Smooth muscle cell (in vitro differentiated cells): ENCODE measurements at regions not wholly inside any gene's neighbourhood (a gene's known extent, or its start where the extent isn't known, plus 50 kb on each side); places are given as distances from the start of the nearest gene placed in this dataset.

Experiments
- DNase-seq: peaks from one replicate; lab custom pipeline; 2025; ENCODE audit not compliant: unreplicated experiment; lab: John Stamatoyannopoulos, UW
- H2AFZ ChIP-seq: fragments of 200-600 bp; sonication (generic); 2 replicates; pipeline ENCODE4 v1.6.0; 2016; ENCODE audit warnings: antibody characterized with exemption, low read depth, mild to moderate bottlenecking
- H3F3A ChIP-seq: fragments of 200-600 bp; sonication (generic); 2 replicates; pipeline ENCODE4 v1.6.0; 2017; ENCODE audit warnings: antibody characterized with exemption, low read depth
- H3K27ac ChIP-seq: fragments of 200-600 bp; sonication (generic); 2 replicates; pipeline ENCODE4 v1.5.1; 2016; ENCODE audit warnings: low read depth, mild to moderate bottlenecking
- H3K27me3 ChIP-seq: fragments of 200-600 bp; sonication (generic); 2 replicates; pipeline ENCODE4 v1.6.1; 2016; ENCODE audit warnings: low read depth, mild to moderate bottlenecking
- H3K36me3 ChIP-seq: fragments of 200-600 bp; sonication (generic); 2 replicates; pipeline ENCODE4 v1.5.1; 2016; ENCODE audit warnings: low read depth
- H3K4me1 ChIP-seq: fragments of 200-600 bp; sonication (generic); 2 replicates; pipeline ENCODE4 v1.5.1; 2016; ENCODE audit warnings: low read depth
- H3K4me2 ChIP-seq: fragments of 200-600 bp; sonication (generic); 2 replicates; pipeline ENCODE4 v1.6.0; 2016; ENCODE audit warnings: mild to moderate bottlenecking
- H3K4me3 ChIP-seq: fragments of 200-600 bp; sonication (generic); 2 replicates; pipeline ENCODE4 v1.5.1; 2016; ENCODE audit warnings: mild to moderate bottlenecking
- H3K79me2 ChIP-seq: fragments of 200-600 bp; sonication (generic); 2 replicates; pipeline ENCODE4 v1.6.0; 2016; ENCODE audit warnings: low read depth, mild to moderate bottlenecking
- H3K9ac ChIP-seq: fragments of 200-600 bp; sonication (generic); 2 replicates; pipeline ENCODE4 v1.6.0; 2016; ENCODE audit warnings: low read depth
- H3K9me3 ChIP-seq: fragments of 200-600 bp; sonication (generic); replicated peaks from 2 replicates; pipeline ENCODE4 v1.5.1; 2016; ENCODE audit warnings: low read depth
- H4K20me1 ChIP-seq: fragments of 200-600 bp; sonication (generic); 2 replicates; pipeline ENCODE4 v1.6.0; 2016; ENCODE audit warnings: low read depth
- WGBS: methylation state at CpG from one replicate; pipeline ENCODE4 v1.1.7; 2016; ENCODE audit warnings: low lambda C conversion rate; 5-methylcytosine and 5-hydroxymethylcytosine counted together
- TF ChIP-seq, protein P1 (sequence below): fragments of 200-600 bp; sonication (generic); IDR thresholded peaks from 2 replicates; pipeline ENCODE4 v1.5.1; 2017; ENCODE audit warnings: borderline replicate concordance, mild to moderate bottlenecking, antibody characterized with exemption; ENCODE audit not compliant: insufficient read depth, poor library complexity, severe bottlenecking

DNA sequence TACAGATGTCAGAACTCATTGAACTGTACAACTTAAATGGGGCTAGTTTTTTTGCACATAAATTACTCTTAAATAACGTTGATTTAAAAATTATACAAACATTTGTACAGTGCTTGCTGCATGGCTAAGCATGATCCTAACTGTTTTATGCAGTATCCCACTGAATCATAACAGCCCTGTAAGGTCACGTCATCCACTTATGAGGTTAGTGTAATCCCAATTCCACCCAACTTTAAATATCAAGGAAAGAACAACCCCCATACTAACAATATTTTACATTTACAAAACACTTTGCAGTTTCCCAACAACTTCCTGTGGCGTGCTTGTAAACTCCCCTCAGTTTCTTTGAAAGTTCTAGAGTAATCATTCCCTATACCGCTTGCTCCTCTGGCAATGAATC is 190.1 kb upstream of the SALL1 start:
- no peak overlapping the region for H3K4me2 ChIP-seq
- no peak overlapping the region for H2AFZ ChIP-seq
- no peak for DNase-seq
- TF ChIP-seq, protein P1, sequence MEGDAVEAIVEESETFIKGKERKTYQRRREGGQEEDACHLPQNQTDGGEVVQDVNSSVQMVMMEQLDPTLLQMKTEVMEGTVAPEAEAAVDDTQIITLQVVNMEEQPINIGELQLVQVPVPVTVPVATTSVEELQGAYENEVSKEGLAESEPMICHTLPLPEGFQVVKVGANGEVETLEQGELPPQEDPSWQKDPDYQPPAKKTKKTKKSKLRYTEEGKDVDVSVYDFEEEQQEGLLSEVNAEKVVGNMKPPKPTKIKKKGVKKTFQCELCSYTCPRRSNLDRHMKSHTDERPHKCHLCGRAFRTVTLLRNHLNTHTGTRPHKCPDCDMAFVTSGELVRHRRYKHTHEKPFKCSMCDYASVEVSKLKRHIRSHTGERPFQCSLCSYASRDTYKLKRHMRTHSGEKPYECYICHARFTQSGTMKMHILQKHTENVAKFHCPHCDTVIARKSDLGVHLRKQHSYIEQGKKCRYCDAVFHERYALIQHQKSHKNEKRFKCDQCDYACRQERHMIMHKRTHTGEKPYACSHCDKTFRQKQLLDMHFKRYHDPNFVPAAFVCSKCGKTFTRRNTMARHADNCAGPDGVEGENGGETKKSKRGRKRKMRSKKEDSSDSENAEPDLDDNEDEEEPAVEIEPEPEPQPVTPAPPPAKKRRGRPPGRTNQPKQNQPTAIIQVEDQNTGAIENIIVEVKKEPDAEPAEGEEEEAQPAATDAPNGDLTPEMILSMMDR, result no peak
- H3K4me1 ChIP-seq, result no peaks in the 10 kb centered on the region
- H4K20me1 ChIP-seq, result no peaks in the 10 kb centered on the region
- no peak overlapping the region for H3K27ac ChIP-seq
- H3K9ac ChIP-seq, result no peak overlapping the region
- no peaks in the 10 kb centered on the region for H3K27me3 ChIP-seq
- no peaks in the 10 kb centered on the region for H3F3A ChIP-seq
- 52% methylated on average over 4 of the region's 4 CpGs for WGBS
- H3K79me2 ChIP-seq, result no peaks in the 10 kb centered on the region
- no peaks in the 10 kb centered on the region for H3K36me3 ChIP-seq
- no peak overlapping the region for H3K4me3 ChIP-seq
- no peaks in the 10 kb centered on the region for H3K9me3 ChIP-seq

DNA sequence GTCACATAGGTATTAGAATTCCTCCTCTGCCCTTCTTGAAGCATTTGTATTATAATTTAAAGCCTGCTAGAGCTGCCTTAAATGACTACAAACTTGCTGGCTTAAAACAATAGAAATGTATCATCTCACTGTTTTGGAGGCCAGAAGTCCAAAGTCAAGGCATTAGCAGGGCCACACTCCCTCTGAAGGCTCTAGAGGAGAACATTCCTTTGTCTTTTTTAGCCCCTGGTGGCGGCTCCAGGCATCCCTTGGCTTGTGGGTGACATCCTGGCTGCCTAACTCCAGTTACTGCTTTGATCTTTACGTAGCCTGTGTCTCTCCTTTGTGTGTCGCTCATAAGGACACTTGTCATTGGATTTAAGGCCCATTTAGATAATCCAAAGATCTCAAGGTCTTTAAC is 186.6 kb upstream of the SALL1 start:
- Histone ChIP-seq H3K79me2 (no peaks in the 10 kb centered on the region), H3K4me1 (no peaks in the 10 kb centered on the region), H3K4me3 (no peak overlapping the region), H3K36me3 (no peaks in the 10 kb centered on the region), H3K27me3 (no peaks in the 10 kb centered on the region), H4K20me1 (no peaks in the 10 kb centered on the region), H3K27ac (no peak overlapping the region), H3K9ac (no peak overlapping the region), H2AFZ (no peak overlapping the region), H3K9me3 (no peaks in the 10 kb centered on the region), H3K4me2 (no peak overlapping the region), H3F3A (no peaks in the 10 kb centered on the region)
- no peak for DNase-seq
- WGBS, result 54% methylated on average over 3 of the region's 3 CpGs
- TF ChIP-seq, protein P1, result no peak

DNA sequence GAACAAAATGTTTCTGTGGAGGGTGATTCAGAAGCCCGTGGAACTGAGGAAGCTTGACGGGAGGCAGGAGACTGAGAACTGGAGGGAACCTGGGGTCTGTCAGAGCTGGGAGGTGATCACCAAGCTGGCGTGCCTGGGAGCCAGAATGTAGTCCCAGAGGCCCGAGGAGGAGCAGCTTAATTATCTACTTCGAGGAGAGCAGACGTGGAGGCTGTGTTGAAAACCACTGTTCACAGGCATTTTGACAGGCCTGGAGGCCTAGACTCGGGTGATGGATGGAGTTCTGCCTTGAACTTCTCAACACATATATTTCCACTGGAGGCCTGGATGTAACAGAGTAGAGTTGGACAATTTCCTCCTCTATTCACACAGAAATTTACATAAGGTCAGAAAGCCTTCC is 177.7 kb upstream of the SALL1 start:
- TF ChIP-seq, protein P1, result no peak
- Histone ChIP-seq H3K79me2 (no peaks in the 10 kb centered on the region), H3F3A (peaks cover 8% of the 10 kb centered on the region), H4K20me1 (no peaks in the 10 kb centered on the region), H3K9me3 (no peaks in the 10 kb centered on the region), H3K4me1 (no peaks in the 10 kb centered on the region), H3K27ac (no peak overlapping the region), H2AFZ (no peak overlapping the region), H3K9ac (no peak overlapping the region), H3K36me3 (no peaks in the 10 kb centered on the region), H3K27me3 (no peaks in the 10 kb centered on the region), H3K4me2 (no peak overlapping the region), H3K4me3 (no peak overlapping the region)
- DNase-seq, result no peak
- 63% methylated on average over 7 of the region's 7 CpGs for WGBS

DNA sequence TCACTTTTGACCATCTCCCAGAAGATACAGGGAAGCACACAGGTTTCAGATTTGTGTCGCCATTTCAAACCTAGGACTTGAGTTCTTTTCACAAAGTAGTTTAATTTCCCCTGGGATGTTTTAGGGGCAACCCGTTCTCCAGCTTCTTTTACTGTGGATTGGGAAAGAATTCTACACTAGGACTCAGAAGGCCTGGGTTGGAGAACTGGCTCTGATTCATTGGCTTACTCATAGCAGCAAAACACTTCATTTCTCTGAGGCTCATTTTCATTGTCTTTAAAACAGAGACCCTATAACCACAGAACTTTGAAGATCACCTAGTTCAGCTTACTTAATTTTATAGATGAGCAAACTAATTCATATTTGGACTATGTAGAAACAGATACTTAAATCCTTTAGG is 175.9 kb upstream of the SALL1 start:
- H4K20me1 ChIP-seq, result no peaks in the 10 kb centered on the region
- peak overlapping the region; percentile 3 for H3K4me2 ChIP-seq
- peak overlapping the region; percentile 50 for H3K27ac ChIP-seq
- no peak overlapping the region for H3K9ac ChIP-seq
- no peaks in the 10 kb centered on the region for H3K9me3 ChIP-seq
- no peaks in the 10 kb centered on the region for H3K79me2 ChIP-seq
- WGBS, result 42% methylated on average over 2 of the region's 2 CpGs
- H3K36me3 ChIP-seq, result no peaks in the 10 kb centered on the region
- no peak overlapping the region for H2AFZ ChIP-seq
- H3K27me3 ChIP-seq, result no peaks in the 10 kb centered on the region
- H3F3A ChIP-seq, result peaks cover 8% of the 10 kb centered on the region
- no peaks in the 10 kb centered on the region for H3K4me1 ChIP-seq
- TF ChIP-seq, protein P1, result no peak
- no peak for DNase-seq
- H3K4me3 ChIP-seq, result no peak overlapping the region
